ENCODE measurements at regions not wholly inside any gene's neighbourhood (a gene's known extent, or its start where the extent isn't known, plus 50 kb on each side); places are given as distances from the start of the nearest gene placed in this dataset.

- H3K9ac ChIP-seq (ENCODE audit: low read depth in 1 of 2, low read length in 2 of 2): no peak overlapping the region
- H3K4me1 ChIP-seq (ENCODE audit: control insufficient read depth in 1 of 2, insufficient read depth in 2 of 2, low read length in 2 of 2): no peaks in the 10 kb centered on the region
- H3K9me3 ChIP-seq (ENCODE audit: control insufficient read depth in 1 of 2, low read length in 2 of 2): peaks cover 5 to 7% of the 10 kb centered on the region in 2 donors
- H3K27ac ChIP-seq (ENCODE audit: low read depth, low read length): no peak overlapping the region
- no peaks in the 10 kb centered on the region for H3K27me3 ChIP-seq (ENCODE audit: control insufficient read depth in 1 of 2, insufficient read depth in 2 of 2, low read length in 2 of 2)
- no peak overlapping the region for H3K4me3 ChIP-seq (ENCODE audit: low read depth in 1 of 2, low read length in 2 of 2)
- H3K36me3 ChIP-seq (ENCODE audit: control insufficient read depth in 1 of 2, insufficient read depth in 2 of 2, low read length in 2 of 2): no peaks in the 10 kb centered on the region
Observed at GRCh38 chr1:38376577-38376976, 330.0 kb upstream of the POU3F1 start.

GRCh38 chr1:38375035-38375434, 328.4 kb upstream of the POU3F1 start:
- Histone ChIP-seq H3K9me3 (ENCODE audit: control insufficient read depth in 1 of 2, low read length in 2 of 2) (peaks cover 5 to 7% of the 10 kb centered on the region in 2 donors), H3K27ac (ENCODE audit: low read depth, low read length) (no peak overlapping the region), H3K9ac (ENCODE audit: low read depth in 1 of 2, low read length in 2 of 2) (no peak overlapping the region), H3K36me3 (ENCODE audit: control insufficient read depth in 1 of 2, insufficient read depth in 2 of 2, low read length in 2 of 2) (no peaks in the 10 kb centered on the region), H3K4me1 (ENCODE audit: control insufficient read depth in 1 of 2, insufficient read depth in 2 of 2, low read length in 2 of 2) (no peaks in the 10 kb centered on the region), H3K4me3 (ENCODE audit: low read depth in 1 of 2, low read length in 2 of 2) (no peak overlapping the region), H3K27me3 (ENCODE audit: control insufficient read depth in 1 of 2, insufficient read depth in 2 of 2, low read length in 2 of 2) (no peaks in the 10 kb centered on the region)

GRCh38 chr1:38371505-38371844, 324.9 kb upstream of the POU3F1 start:
- Histone ChIP-seq H3K4me1 (ENCODE audit: control insufficient read depth in 1 of 2, insufficient read depth in 2 of 2, low read length in 2 of 2) (no peaks in the 10 kb centered on the region), H3K27me3 (ENCODE audit: control insufficient read depth in 1 of 2, insufficient read depth in 2 of 2, low read length in 2 of 2) (no peaks in the 10 kb centered on the region), H3K36me3 (ENCODE audit: control insufficient read depth in 1 of 2, insufficient read depth in 2 of 2, low read length in 2 of 2) (no peaks in the 10 kb centered on the region), H3K9ac (ENCODE audit: low read depth in 1 of 2, low read length in 2 of 2) (no peak overlapping the region), H3K27ac (ENCODE audit: low read depth, low read length) (no peak overlapping the region), H3K9me3 (ENCODE audit: control insufficient read depth in 1 of 2, low read length in 2 of 2) (peaks cover 5 to 7% of the 10 kb centered on the region in 2 donors), H3K4me3 (ENCODE audit: low read depth in 1 of 2, low read length in 2 of 2) (no peak overlapping the region)

- Histone ChIP-seq H3K4me3 (ENCODE audit: low read depth in 1 of 2, low read length in 2 of 2) (no peak overlapping the region), H3K27me3 (ENCODE audit: control insufficient read depth in 1 of 2, insufficient read depth in 2 of 2, low read length in 2 of 2) (no peaks in the 10 kb centered on the region), H3K36me3 (ENCODE audit: control insufficient read depth in 1 of 2, insufficient read depth in 2 of 2, low read length in 2 of 2) (no peaks in the 10 kb centered on the region)
Observed at GRCh38 chr1:38370716-38371504, 324.3 kb upstream of the POU3F1 start.

GRCh38 chr1:38365242-38365641, 318.6 kb upstream of the POU3F1 start:
- no peaks in the 10 kb centered on the region for H3K27me3 ChIP-seq (ENCODE audit: control insufficient read depth in 1 of 2, insufficient read depth in 2 of 2, low read length in 2 of 2)
- no peaks in the 10 kb centered on the region for H3K4me1 ChIP-seq (ENCODE audit: control insufficient read depth in 1 of 2, insufficient read depth in 2 of 2, low read length in 2 of 2)
- H3K9ac ChIP-seq (ENCODE audit: low read depth in 1 of 2, low read length in 2 of 2): no peak overlapping the region
- no peak overlapping the region for H3K27ac ChIP-seq (ENCODE audit: low read depth, low read length)
- H3K4me3 ChIP-seq (ENCODE audit: low read depth in 1 of 2, low read length in 2 of 2): no peak overlapping the region
- H3K9me3 ChIP-seq (ENCODE audit: control insufficient read depth in 1 of 2, low read length in 2 of 2): no peaks in the 10 kb centered on the region
- H3K36me3 ChIP-seq (ENCODE audit: control insufficient read depth in 1 of 2, insufficient read depth in 2 of 2, low read length in 2 of 2): no peaks in the 10 kb centered on the region

More at GRCh38 chr1:38370716-38371504, 324.3 kb upstream of the POU3F1 start:
- H3K27ac ChIP-seq (ENCODE audit: low read depth, low read length): no peak overlapping the region
- no peak overlapping the region for H3K9ac ChIP-seq (ENCODE audit: low read depth in 1 of 2, low read length in 2 of 2)
- H3K9me3 ChIP-seq (ENCODE audit: control insufficient read depth in 1 of 2, low read length in 2 of 2): peaks cover 5 to 7% of the 10 kb centered on the region in 2 donors
- H3K4me1 ChIP-seq (ENCODE audit: control insufficient read depth in 1 of 2, insufficient read depth in 2 of 2, low read length in 2 of 2): no peaks in the 10 kb centered on the region

- Histone ChIP-seq H3K4me3 (ENCODE audit: low read depth in 1 of 2, low read length in 2 of 2) (no peak overlapping the region), H3K4me1 (ENCODE audit: control insufficient read depth in 1 of 2, insufficient read depth in 2 of 2, low read length in 2 of 2) (no peaks in the 10 kb centered on the region), H3K27ac (ENCODE audit: low read depth, low read length) (no peak overlapping the region), H3K27me3 (ENCODE audit: control insufficient read depth in 1 of 2, insufficient read depth in 2 of 2, low read length in 2 of 2) (peaks cover 0 to 3% of the 10 kb centered on the region in 2 donors), H3K9me3 (ENCODE audit: control insufficient read depth in 1 of 2, low read length in 2 of 2) (no peaks in the 10 kb centered on the region), H3K36me3 (ENCODE audit: control insufficient read depth in 1 of 2, insufficient read depth in 2 of 2, low read length in 2 of 2) (no peaks in the 10 kb centered on the region), H3K9ac (ENCODE audit: low read depth in 1 of 2, low read length in 2 of 2) (no peak overlapping the region)
Observed at GRCh38 chr1:38361566-38361965, 315.0 kb upstream of the POU3F1 start.

- Histone ChIP-seq H3K4me1 (ENCODE audit: control insufficient read depth in 1 of 2, insufficient read depth in 2 of 2, low read length in 2 of 2) (no peaks in the 10 kb centered on the region), H3K4me3 (ENCODE audit: low read depth in 1 of 2, low read length in 2 of 2) (no peak overlapping the region), H3K9me3 (ENCODE audit: control insufficient read depth in 1 of 2, low read length in 2 of 2) (no peaks in the 10 kb centered on the region), H3K27me3 (ENCODE audit: control insufficient read depth in 1 of 2, insufficient read depth in 2 of 2, low read length in 2 of 2) (peaks cover 0 to 3% of the 10 kb centered on the region in 2 donors), H3K36me3 (ENCODE audit: control insufficient read depth in 1 of 2, insufficient read depth in 2 of 2, low read length in 2 of 2) (no peaks in the 10 kb centered on the region), H3K27ac (ENCODE audit: low read depth, low read length) (no peak overlapping the region), H3K9ac (ENCODE audit: low read depth in 1 of 2, low read length in 2 of 2) (no peak overlapping the region)
Observed at GRCh38 chr1:38360807-38361206, 314.2 kb upstream of the POU3F1 start.

GRCh38 chr1:38353956-38354355, 307.4 kb upstream of the POU3F1 start:
- no peak overlapping the region for H3K27ac ChIP-seq (ENCODE audit: low read depth, low read length)
- H3K4me1 ChIP-seq (ENCODE audit: control insufficient read depth in 1 of 2, insufficient read depth in 2 of 2, low read length in 2 of 2): no peaks in the 10 kb centered on the region
- H3K4me3 ChIP-seq (ENCODE audit: low read depth in 1 of 2, low read length in 2 of 2): no peak overlapping the region
- H3K9me3 ChIP-seq (ENCODE audit: control insufficient read depth in 1 of 2, low read length in 2 of 2): no peaks in the 10 kb centered on the region
- no peaks in the 10 kb centered on the region for H3K27me3 ChIP-seq (ENCODE audit: control insufficient read depth in 1 of 2, insufficient read depth in 2 of 2, low read length in 2 of 2)
- H3K9ac ChIP-seq (ENCODE audit: low read depth in 1 of 2, low read length in 2 of 2): no peak overlapping the region
- H3K36me3 ChIP-seq (ENCODE audit: control insufficient read depth in 1 of 2, insufficient read depth in 2 of 2, low read length in 2 of 2): no peaks in the 10 kb centered on the region

- H3K4me1 ChIP-seq (ENCODE audit: control insufficient read depth in 1 of 2, insufficient read depth in 2 of 2, low read length in 2 of 2): no peaks in the 10 kb centered on the region
- no peak overlapping the region for H3K27ac ChIP-seq (ENCODE audit: low read depth, low read length)
- H3K27me3 ChIP-seq (ENCODE audit: control insufficient read depth in 1 of 2, insufficient read depth in 2 of 2, low read length in 2 of 2): no peaks in the 10 kb centered on the region
- no peak overlapping the region for H3K9ac ChIP-seq (ENCODE audit: low read depth in 1 of 2, low read length in 2 of 2)
- no peaks in the 10 kb centered on the region for H3K36me3 ChIP-seq (ENCODE audit: control insufficient read depth in 1 of 2, insufficient read depth in 2 of 2, low read length in 2 of 2)
- peaks cover 0 to under 1% of the 10 kb centered on the region in 2 donors for H3K9me3 ChIP-seq (ENCODE audit: control insufficient read depth in 1 of 2, low read length in 2 of 2)
- H3K4me3 ChIP-seq (ENCODE audit: low read depth in 1 of 2, low read length in 2 of 2): no peak overlapping the region
Observed at GRCh38 chr1:38352869-38353268, 306.3 kb upstream of the POU3F1 start.

GRCh38 chr1:38347446-38348175, 301.0 kb upstream of the POU3F1 start:
- Histone ChIP-seq H3K4me3 (ENCODE audit: low read depth in 1 of 2, low read length in 2 of 2) (no peak overlapping the region), H3K4me1 (ENCODE audit: control insufficient read depth in 1 of 2, insufficient read depth in 2 of 2, low read length in 2 of 2) (no peaks in the 10 kb centered on the region), H3K27ac (ENCODE audit: low read depth, low read length) (no peak overlapping the region), H3K9me3 (ENCODE audit: control insufficient read depth in 1 of 2, low read length in 2 of 2) (peaks cover 4 to 9% of the 10 kb centered on the region in 2 donors), H3K36me3 (ENCODE audit: control insufficient read depth in 1 of 2, insufficient read depth in 2 of 2, low read length in 2 of 2) (no peaks in the 10 kb centered on the region), H3K27me3 (ENCODE audit: control insufficient read depth in 1 of 2, insufficient read depth in 2 of 2, low read length in 2 of 2) (no peaks in the 10 kb centered on the region), H3K9ac (ENCODE audit: low read depth in 1 of 2, low read length in 2 of 2) (no peak overlapping the region)
